NB4 (cell line): ENCODE measurements at regions not wholly inside any gene's neighbourhood (a gene's known extent, or its start where the extent isn't known, plus 50 kb on each side); places are given as distances from the start of the nearest gene placed in this dataset.

ENCODE experiments used
- DNase-seq: peaks from one replicate; pipeline ENCODE4 v3.0.0; 2010; ENCODE audit warnings: low read depth
- H3K4me3 ChIP-seq: one replicate; pipeline ENCODE4 v1.5.1; 2011; ENCODE audit warnings: mild to moderate bottlenecking, low read depth, low read length, moderate library complexity
- MYC ChIP-seq: IDR thresholded peaks from 2 replicates; pipeline ENCODE4 v1.6.1; 2011; ENCODE audit warnings: low read depth, low read length
- POLR2A ChIP-seq: IDR thresholded peaks from 2 replicates; pipeline ENCODE4 v1.6.1; 2011; ENCODE audit warnings: mild to moderate bottlenecking; ENCODE audit not compliant: insufficient read length; ENCODE audit errors: extremely low read depth
- TF ChIP-seq, protein P1 (sequence below): IDR thresholded peaks from one replicate; pipeline ENCODE4 v1.5.1; 2012; ENCODE audit warnings: low read depth, low read length
- TF ChIP-seq, protein P2 (sequence below): IDR thresholded peaks from 2 replicates; pipeline ENCODE4 v1.6.1; 2011; ENCODE audit warnings: low read depth, low read length

- H3K4me3 ChIP-seq, result no peak overlapping the region
- DNase-seq, result no peak
- TF ChIP-seq POLR2A (no peak), MYC (no peak)
- TF ChIP-seq, protein P1, sequence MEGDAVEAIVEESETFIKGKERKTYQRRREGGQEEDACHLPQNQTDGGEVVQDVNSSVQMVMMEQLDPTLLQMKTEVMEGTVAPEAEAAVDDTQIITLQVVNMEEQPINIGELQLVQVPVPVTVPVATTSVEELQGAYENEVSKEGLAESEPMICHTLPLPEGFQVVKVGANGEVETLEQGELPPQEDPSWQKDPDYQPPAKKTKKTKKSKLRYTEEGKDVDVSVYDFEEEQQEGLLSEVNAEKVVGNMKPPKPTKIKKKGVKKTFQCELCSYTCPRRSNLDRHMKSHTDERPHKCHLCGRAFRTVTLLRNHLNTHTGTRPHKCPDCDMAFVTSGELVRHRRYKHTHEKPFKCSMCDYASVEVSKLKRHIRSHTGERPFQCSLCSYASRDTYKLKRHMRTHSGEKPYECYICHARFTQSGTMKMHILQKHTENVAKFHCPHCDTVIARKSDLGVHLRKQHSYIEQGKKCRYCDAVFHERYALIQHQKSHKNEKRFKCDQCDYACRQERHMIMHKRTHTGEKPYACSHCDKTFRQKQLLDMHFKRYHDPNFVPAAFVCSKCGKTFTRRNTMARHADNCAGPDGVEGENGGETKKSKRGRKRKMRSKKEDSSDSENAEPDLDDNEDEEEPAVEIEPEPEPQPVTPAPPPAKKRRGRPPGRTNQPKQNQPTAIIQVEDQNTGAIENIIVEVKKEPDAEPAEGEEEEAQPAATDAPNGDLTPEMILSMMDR, result no peak
- TF ChIP-seq, protein P2, sequence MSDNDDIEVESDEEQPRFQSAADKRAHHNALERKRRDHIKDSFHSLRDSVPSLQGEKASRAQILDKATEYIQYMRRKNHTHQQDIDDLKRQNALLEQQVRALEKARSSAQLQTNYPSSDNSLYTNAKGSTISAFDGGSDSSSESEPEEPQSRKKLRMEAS, result no peak
These were observed 91.4 kb upstream of the CDH19 start for GRCh38 chr18:66695281-66695680.

DNA sequence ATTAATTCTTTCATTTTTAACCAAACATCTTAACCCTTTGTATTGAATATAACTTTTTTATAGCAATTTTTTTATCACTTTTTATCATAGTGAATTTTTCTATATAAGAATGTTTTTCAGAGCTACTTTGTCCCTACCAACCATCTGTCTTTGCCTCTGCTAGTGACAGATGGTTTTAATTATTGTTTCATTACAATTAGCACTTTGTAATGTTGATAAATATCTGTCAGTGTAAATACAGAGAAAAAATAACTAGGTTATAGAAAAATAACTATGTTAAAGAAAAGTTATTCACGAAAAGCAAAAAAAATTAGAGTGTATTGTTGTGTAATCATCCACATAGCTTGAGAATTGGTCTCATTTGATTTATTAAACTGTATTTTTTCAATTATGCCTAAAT is 91.0 kb upstream of the CDH19 start:
- no peak for DNase-seq
- H3K4me3 ChIP-seq, result no peak overlapping the region
- TF ChIP-seq, protein P2, result no peak
- TF ChIP-seq, protein P1, result no peak
- TF ChIP-seq MYC (no peak), POLR2A (no peak)

DNA sequence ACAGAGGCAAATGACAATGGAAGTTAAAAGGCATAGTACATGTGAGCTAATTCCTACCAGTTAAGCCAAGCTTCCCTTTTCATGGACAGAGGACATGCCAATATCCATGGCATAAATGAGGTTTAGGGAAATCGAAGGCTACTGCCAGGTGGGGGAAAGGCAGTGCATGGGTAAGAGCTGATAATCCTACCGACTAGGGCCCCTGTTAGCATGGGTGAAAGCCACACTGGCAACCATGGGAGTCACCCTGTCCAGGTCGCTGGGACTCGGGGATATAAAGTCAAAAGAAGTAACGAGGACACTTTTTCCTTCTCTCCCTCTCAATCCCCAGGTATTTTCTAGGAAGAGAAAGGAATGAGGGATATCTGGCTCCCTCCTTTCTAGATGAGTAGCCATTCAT is 83.7 kb upstream of the CDH19 start:
- TF ChIP-seq, protein P2, result no peak
- no peak for TF ChIP-seq MYC
- TF ChIP-seq, protein P1, result no peak
- TF ChIP-seq POLR2A, result no peak

GRCh38 chr18:66682855-66683322 is 79.0 kb upstream of the CDH19 start:
- DNase-seq, result no peak
- TF ChIP-seq MYC, result no peak
- TF ChIP-seq, protein P1, result no peak
- no peak for TF ChIP-seq POLR2A
- TF ChIP-seq, protein P2, result no peak
- H3K4me3 ChIP-seq, result no peak overlapping the region

More for the DNA sequence above, 83.7 kb upstream of the CDH19 start:
- H3K4me3 ChIP-seq, result no peak overlapping the region
- no peak for DNase-seq

DNA sequence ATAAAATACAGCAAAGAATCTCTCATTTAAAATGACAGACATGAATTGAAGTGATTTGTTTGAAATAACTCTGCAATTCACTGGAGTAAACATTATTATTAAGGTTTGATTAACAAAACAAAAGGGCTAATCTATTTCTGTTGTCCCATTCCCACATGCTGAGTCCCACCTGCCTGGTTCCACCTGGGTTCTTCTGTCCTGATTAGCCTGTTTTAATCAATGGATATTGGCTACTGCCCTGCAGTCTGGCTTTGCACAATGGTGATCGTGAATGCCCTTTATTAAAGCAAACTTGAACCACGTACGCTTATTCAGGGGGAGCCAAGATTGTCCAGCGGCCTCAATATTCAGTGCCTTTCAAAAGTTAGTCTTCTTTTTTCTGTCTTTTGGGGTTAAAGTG is 72.8 kb upstream of the CDH19 start:
- TF ChIP-seq MYC, result no peak
- TF ChIP-seq, protein P2, result no peak
- TF ChIP-seq, protein P1, result no peak
- TF ChIP-seq POLR2A, result no peak
- no peak overlapping the region for H3K4me3 ChIP-seq
- no peak for DNase-seq
